ENCODE measurements at regions not wholly inside any gene's neighbourhood (a gene's known extent, or its start where the extent isn't known, plus 50 kb on each side); places are given as distances from the start of the nearest gene placed in this dataset.
"Not testable (repeated sequence)": the region's sequence is repeated elsewhere in the genome, so short reads cannot be mapped to it uniquely, and the experiment has no call there.

- no peak for DNase-seq
Measured at GRCh38 chr21:14058566-14058965, 152.2 kb downstream of the LIPI start.

- DNase-seq = not testable (repeated sequence)
Measured at GRCh38 chr21:14057841-14058481, 152.8 kb downstream of the LIPI start.

- no peak for DNase-seq
Measured at GRCh38 chr21:14057313-14057712, 153.4 kb downstream of the LIPI start.

GRCh38 chr21:14056771-14057191 lies 154.0 kb downstream of the LIPI start:
- DNase-seq = no peak

GRCh38 chr21:14055746-14056515 lies 154.8 kb downstream of the LIPI start:
- DNase-seq = not testable (repeated sequence)

GRCh38 chr21:14054682-14055081 lies 156.1 kb downstream of the LIPI start:
- no peak for DNase-seq

- no peak for DNase-seq
Measured at GRCh38 chr21:14050121-14050520, 160.6 kb downstream of the LIPI start.

GRCh38 chr21:14046401-14046800 lies 164.4 kb downstream of the LIPI start:
- no peak for DNase-seq

- DNase-seq = no peak
Measured at GRCh38 chr21:14040386-14040785, 170.4 kb downstream of the LIPI start.

- not testable (repeated sequence) for DNase-seq
Measured at GRCh38 chr21:14028619-14029018, 182.1 kb downstream of the LIPI start.

GRCh38 chr21:14027235-14027869 lies 183.4 kb downstream of the LIPI start:
- DNase-seq = peak; percentile 88

- DNase-seq = not testable (repeated sequence)
Measured at GRCh38 chr21:14020108-14020507, 190.6 kb downstream of the LIPI start.

GRCh38 chr21:14015841-14016240 lies 194.9 kb downstream of the LIPI start:
- not testable (repeated sequence) for DNase-seq

- not testable (repeated sequence) for DNase-seq
Measured at GRCh38 chr21:14013623-14014498, 196.9 kb downstream of the LIPI start.

GRCh38 chr21:14013056-14013603 lies 197.6 kb downstream of the LIPI start:
- DNase-seq = no peak

GRCh38 chr21:14012409-14012808 lies 198.3 kb downstream of the LIPI start:
- no peak for DNase-seq

GRCh38 chr21:14011751-14012150 lies 199.0 kb downstream of the LIPI start:
- DNase-seq = not testable (repeated sequence)

- not testable (repeated sequence) for DNase-seq
Measured at GRCh38 chr21:14011149-14011548, 199.6 kb downstream of the LIPI start.

- no peak for DNase-seq
Measured at GRCh38 chr21:14010729-14011128, 200.0 kb downstream of the LIPI start.

GRCh38 chr21:14009990-14010389 lies 200.8 kb downstream of the LIPI start:
- DNase-seq = not testable (repeated sequence)

GRCh38 chr21:14009238-14009981 lies 201.3 kb downstream of the LIPI start:
- DNase-seq = not testable (repeated sequence)

- not testable (repeated sequence) for DNase-seq
Measured at GRCh38 chr21:14008436-14008835, 202.3 kb downstream of the LIPI start.

All from CD4-positive, alpha-beta T cell treated with Interleukin-12 subunit alpha and Interleukin-12 subunit beta, for 1 hour (primary cell).